HG02623 (cell line): ENCODE measurements at regions not wholly inside any gene's neighbourhood (a gene's known extent, or its start where the extent isn't known, plus 50 kb on each side); places are given as distances from the start of the nearest gene placed in this dataset.

ENCODE experiments used
- ATAC-seq: cut with Tn5 transposase; IDR thresholded peaks from one replicate; pipeline ENCODE4 v1.9.1; 2021; ENCODE audit warnings: moderate library complexity; ENCODE audit not compliant: unreplicated experiment

GRCh38 chr14:61940666-61941420 is 178.6 kb downstream of the SNAPC1 start:
- no peak for ATAC-seq

GRCh38 chr14:61941421-61942150 is 179.4 kb downstream of the SNAPC1 start:
- ATAC-seq: no peak

DNA sequence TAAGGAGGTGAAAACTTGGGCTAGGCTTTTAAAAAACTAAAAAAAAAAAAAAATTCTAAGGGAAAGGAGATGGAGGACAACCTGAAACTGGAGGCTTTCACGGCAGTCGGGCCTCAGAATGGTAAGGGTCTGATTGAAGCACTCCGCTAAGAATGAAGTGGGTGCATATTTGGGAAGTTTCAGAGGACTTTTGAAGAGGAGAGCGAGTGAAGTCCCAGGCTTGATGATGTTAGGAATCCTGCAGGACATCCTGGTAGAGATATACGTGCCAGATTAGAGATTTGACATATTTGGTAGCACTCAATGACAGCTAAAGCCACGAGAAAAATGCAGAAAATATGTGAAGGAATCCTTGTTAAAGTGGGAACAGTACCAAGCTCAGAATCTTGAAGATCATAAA is 186.2 kb downstream of the SNAPC1 start:
- ATAC-seq: no peak

GRCh38 chr14:61950340-61950739 is 188.1 kb downstream of the SNAPC1 start:
- no peak for ATAC-seq

DNA sequence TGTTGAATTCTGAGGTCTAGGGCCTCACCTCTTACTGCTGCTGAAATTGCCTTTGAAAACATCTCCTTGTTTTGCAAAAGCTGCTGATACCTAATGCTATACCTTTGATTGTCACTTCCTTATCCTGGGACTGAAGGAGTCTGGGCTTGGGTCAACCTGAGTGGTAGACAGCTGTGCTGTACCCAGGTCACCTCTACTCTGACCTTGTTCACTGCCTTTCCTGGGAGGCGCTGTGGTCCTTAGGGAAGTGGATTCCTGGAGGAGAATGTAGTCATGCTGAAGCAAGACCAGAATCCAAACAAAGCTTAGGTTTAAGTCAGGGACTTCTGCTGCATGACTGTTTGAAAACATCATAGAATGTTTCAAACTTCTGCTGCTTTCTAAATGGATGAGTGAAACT is 191.4 kb downstream of the SNAPC1 start:
- ATAC-seq: no peak

DNA sequence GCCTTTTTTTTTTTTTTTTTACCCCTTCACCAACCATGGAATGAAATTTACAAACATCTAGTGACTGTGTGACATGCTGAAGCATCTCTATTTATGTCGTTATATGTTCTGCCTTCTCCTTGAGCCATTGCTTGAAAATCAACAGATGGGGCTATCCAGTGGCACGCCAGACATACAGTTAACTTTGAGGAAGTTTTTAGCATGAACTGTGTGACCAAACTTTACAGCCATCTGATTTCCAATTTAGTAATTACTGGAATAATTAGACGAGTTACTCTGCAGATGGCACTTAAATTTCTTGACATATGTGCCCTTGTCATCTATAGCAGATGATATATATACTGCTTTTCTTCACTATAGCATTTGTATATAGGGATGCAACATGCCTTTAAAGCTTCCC is 192.1 kb downstream of the SNAPC1 start:
- ATAC-seq: no peak

DNA sequence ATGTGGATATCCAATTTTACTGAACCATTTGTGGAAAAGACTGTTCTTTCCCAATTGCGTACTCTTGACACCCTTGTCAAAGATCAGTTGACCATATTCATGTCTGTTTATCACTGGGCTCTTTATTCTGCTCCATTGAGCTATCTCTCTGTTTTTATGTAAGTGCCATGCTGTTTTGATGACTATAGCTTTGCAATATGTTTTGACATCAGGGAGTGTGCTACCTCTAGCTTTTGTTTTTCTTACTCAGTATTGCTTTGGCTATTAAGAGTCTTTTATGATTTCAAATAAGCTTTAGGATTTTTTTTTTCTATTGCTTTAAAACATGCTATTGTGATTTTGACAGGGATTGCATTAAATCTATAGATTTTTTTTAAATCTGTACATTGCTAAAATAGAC is 194.3 kb downstream of the SNAPC1 start:
- no peak for ATAC-seq

- ATAC-seq: no peak
These were observed 197.1 kb downstream of the SNAPC1 start for GRCh38 chr14:61959348-61959747.

DNA sequence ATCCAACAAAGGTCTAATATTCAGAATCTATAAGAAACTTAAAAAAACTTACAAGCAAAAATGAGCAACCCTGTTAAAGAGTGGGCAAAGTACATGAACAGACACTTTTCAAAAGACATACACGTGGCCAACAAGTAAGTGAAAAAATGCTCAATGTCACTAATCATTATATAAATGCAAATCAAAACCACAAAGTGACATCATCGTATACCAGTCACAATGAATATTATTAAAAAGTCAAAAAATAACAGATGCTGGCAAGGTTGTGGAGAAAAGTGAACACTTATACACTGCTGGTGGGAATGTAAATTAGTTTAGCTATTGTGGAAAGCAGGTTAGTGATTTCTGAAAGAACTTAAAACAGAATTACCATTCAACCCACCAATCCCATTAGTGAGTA is 199.1 kb downstream of the SNAPC1 start:
- ATAC-seq: no peak

DNA sequence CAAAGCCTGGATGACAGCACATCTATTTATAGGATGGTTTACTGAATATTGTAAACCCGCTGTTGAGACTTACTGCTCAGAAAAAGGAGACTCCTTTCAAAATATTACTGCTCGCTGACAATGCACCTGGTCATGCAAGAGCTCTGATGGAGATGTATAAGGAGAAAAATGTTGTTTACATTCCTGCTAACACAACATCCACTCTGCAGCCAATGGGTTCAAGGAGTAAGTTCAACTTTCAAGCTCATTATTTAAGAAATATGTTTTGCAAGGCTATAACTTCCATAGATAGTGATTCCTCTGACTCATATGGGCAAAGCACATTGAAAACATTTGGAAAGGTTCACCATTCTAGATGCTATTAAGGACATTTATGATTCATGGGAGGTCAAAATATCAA is 201.7 kb downstream of the SNAPC1 start:
- no peak for ATAC-seq

- ATAC-seq: no peak
These were observed 203.0 kb downstream of the SNAPC1 start for GRCh38 chr14:61965030-61965745.

GRCh38 chr14:61968207-61968606 is 206.0 kb downstream of the SNAPC1 start:
- ATAC-seq: no peak

DNA sequence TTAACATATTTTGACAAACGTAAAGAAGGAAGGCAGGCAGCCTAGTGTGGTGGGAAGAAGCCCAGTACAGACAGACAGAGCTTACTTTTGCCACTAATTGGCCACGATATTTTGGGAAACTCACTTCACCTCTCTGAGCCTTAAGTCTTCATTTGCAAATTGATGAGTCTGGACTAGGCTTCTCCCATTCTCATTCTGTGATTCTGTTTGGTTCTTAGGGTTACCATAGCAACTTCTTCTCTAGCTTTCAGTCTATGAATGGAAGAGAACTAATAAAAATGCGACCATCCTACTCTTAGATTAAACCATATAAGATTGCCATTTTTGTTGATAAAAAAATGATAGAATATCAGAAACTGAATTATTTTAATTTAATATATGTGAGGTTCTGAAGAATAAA is 210.5 kb downstream of the SNAPC1 start:
- ATAC-seq: no peak

- no peak for ATAC-seq
These were observed 211.8 kb downstream of the SNAPC1 start for GRCh38 chr14:61973981-61974380.

DNA sequence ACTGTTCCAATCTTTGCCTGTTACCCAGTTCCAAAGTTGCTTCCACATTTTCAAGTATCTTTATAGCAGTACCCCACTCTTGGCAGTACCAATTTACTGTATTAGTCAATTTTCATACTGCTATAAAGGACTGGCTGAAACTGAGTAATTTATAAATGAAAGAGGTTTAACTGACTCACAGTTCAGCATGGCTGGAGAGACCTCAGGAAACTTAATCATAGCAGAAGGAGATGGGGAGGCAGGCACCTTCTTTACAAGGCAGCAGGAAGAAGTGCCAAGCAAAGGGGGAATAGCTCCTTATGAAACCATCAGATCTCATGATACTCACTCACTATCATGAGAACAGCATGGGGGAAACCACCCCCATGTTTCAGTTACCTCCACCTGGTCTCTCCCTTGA is 215.0 kb downstream of the SNAPC1 start:
- ATAC-seq: no peak

DNA sequence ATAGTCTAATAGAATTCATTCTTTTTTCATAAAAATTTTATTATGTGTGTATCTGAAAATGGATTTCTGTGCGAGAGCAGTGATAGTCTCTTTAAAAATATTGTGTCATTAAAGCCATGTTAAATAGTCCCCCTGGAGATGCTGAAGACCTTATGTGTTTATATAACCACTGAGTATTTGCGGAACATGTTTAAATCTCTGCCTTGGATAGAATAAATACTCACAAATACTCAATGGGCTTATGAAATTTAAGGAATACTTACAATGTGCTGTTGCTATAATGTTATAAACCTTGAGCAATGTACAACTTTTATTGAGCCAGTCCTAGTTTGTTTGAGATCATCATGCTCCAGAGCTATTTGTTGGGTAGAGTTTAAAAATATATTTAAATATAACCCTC is 226.0 kb downstream of the SNAPC1 start:
- ATAC-seq: no peak

DNA sequence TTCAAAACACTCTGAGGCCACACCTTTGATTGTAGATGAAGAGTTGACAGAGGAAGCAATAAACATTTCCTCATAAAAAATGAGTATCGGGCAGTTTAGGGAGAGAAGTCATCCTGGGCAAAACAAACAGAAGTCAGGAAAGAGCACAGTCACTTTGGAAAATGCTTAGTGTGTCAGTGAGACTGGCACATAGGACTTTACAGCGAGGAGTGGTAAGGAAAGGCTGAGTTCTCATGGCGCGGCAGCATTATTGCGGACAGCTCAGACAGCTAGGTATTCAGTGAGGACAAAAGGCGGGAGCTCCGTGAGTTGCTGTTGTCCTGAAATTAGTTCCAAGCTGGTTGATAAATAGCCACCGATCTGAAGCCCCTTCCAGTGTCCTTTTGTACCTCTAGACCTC is 229.9 kb downstream of the SNAPC1 start:
- no peak for ATAC-seq

DNA sequence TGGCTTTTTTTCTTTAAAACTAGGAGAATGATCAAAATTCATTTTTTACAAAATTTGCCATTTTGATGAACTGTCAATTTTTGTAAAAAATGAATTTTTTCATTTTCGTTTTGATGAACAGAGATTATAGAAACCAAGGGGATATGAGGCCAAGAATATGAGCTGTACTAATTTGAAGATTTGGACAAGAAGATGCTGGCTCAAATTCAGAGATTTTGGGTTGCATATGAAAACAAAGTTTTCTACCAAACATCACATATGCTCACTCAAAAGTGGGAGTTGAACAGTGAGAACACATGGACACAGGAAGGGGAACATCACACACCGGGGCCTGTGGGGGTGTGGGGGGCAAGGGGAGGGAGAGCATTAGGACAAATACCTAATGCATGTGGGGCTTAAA is 230.7 kb downstream of the SNAPC1 start:
- ATAC-seq: no peak

GRCh38 chr14:61994589-61994988 is 232.4 kb downstream of the SNAPC1 start:
- ATAC-seq: no peak

- no peak for ATAC-seq
These were observed 234.5 kb downstream of the SNAPC1 start for GRCh38 chr14:61996753-61997152.

DNA sequence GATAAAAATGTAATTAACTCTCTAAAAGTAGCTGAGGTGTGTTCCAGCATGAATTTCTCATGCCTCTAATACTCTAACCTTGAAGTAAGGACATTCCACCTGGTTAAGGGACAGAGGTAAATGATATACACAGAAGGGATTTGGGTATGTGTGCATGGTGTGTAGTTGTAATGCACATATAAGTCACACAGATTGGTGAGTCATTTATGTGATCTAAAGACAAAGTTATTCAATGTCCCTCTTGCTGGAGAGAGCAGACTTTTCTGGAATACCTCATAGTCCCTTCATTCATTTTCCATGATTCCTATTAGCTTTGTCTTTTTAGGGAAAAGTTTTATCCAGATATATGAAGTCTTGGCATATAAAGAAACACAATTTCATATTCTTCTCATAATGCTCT is 234.9 kb downstream of the SNAPC1 start:
- no peak for ATAC-seq

- ATAC-seq: no peak
These were observed 239.7 kb downstream of the SNAPC1 start for GRCh38 chr14:62001963-62002362.
